Fibroblast of skin of scalp (primary cell): ENCODE measurements at regions not wholly inside any gene's neighbourhood (a gene's known extent, or its start where the extent isn't known, plus 50 kb on each side); places are given as distances from the start of the nearest gene placed in this dataset.
A peak's percentile ranks its signal among the peaks of the same experiment; 100 is the strongest.
"Not testable (repeated sequence)": the region's sequence is repeated elsewhere in the genome, so short reads cannot be mapped to it uniquely, and the experiment has no call there.

Experiments used
- DNase-seq: peaks from one replicate; pipeline ENCODE4 v3.0.0-alpha.2; 2013

- peak; percentile 14 for DNase-seq
Observed at GRCh38 chr6:109253366-109253765, 128.9 kb downstream of the CD164 start.

GRCh38 chr6:109252261-109253041 is 129.8 kb downstream of the CD164 start:
- no peak for DNase-seq

- DNase-seq = no peak
Observed at GRCh38 chr6:109251839-109252238, 130.4 kb downstream of the CD164 start.

GRCh38 chr6:109250544-109251156 is 131.6 kb downstream of the CD164 start:
- not testable (repeated sequence) for DNase-seq

- DNase-seq = no peak
Observed at GRCh38 chr6:109243863-109244825, 138.1 kb downstream of the CD164 start.

- DNase-seq = peak; percentile 36
Observed at GRCh38 chr6:109242925-109243324, 139.3 kb downstream of the CD164 start.

GRCh38 chr6:109242029-109242428 is 140.2 kb downstream of the CD164 start:
- DNase-seq = no peak

- DNase-seq = peak; percentile 71
Observed at GRCh38 chr6:109241199-109241598, 141.1 kb downstream of the CD164 start.

- no peak for DNase-seq
Observed at GRCh38 chr6:109240370-109241084, 141.7 kb downstream of the CD164 start.

- DNase-seq = no peak
Observed at GRCh38 chr6:109239651-109240321, 142.5 kb downstream of the CD164 start.

- no peak for DNase-seq
Observed at GRCh38 chr6:109239160-109239559, 143.1 kb downstream of the CD164 start.

GRCh38 chr6:109238396-109238795 is 143.1 kb downstream of the CEP57L1 start:
- DNase-seq = no peak

GRCh38 chr6:109237986-109238329 is 142.7 kb downstream of the CEP57L1 start:
- DNase-seq = no peak

- DNase-seq = no peak
Observed at GRCh38 chr6:109237077-109237985, 142.0 kb downstream of the CEP57L1 start.

- DNase-seq = no peak
Observed at GRCh38 chr6:109236115-109237076, 141.1 kb downstream of the CEP57L1 start.

- DNase-seq = no peak
Observed at GRCh38 chr6:109235481-109236038, 140.3 kb downstream of the CEP57L1 start.

- no peak for DNase-seq
Observed at GRCh38 chr6:109230453-109230852, 135.1 kb downstream of the CEP57L1 start.

GRCh38 chr6:109229536-109229935 is 134.2 kb downstream of the CEP57L1 start:
- DNase-seq = no peak

- no peak for DNase-seq
Observed at GRCh38 chr6:109227646-109228045, 132.3 kb downstream of the CEP57L1 start.
